IPS-20b (cell line): ENCODE measurements at regions not wholly inside any gene's neighbourhood (a gene's known extent, or its start where the extent isn't known, plus 50 kb on each side); places are given as distances from the start of the nearest gene placed in this dataset.

Experiments
- H3K27ac ChIP-seq: one replicate; pipeline ENCODE4 v1.5.1; 2013; ENCODE audit warnings: low read length
- H3K27me3 ChIP-seq: 2 replicates; pipeline ENCODE4 v1.6.1; 2013; ENCODE audit warnings: mild to moderate bottlenecking, low read length, inconsistent platforms; ENCODE audit not compliant: insufficient read depth
- H3K36me3 ChIP-seq: 2 replicates; pipeline ENCODE4 v1.6.1; 2013; ENCODE audit warnings: low read depth, mild to moderate bottlenecking, inconsistent platforms, low read length, moderate library complexity; ENCODE audit not compliant: insufficient read depth
- H3K4me1 ChIP-seq: 2 replicates; pipeline ENCODE4 v1.6.1; 2013; ENCODE audit warnings: mild to moderate bottlenecking, control low read depth, inconsistent platforms, low read length, moderate library complexity; ENCODE audit not compliant: insufficient read depth
- H3K4me3 ChIP-seq: 2 replicates; pipeline ENCODE4 v1.5.1; 2013; ENCODE audit warnings: mild to moderate bottlenecking, low read length, inconsistent platforms
- H3K9ac ChIP-seq: 2 replicates; pipeline ENCODE4 v1.6.1; 2013; ENCODE audit warnings: low read depth, mild to moderate bottlenecking, inconsistent platforms, low read length, moderate library complexity
- H3K9me3 ChIP-seq: 2 replicates; pipeline ENCODE4 v1.6.1; 2013; ENCODE audit warnings: mild to moderate bottlenecking, low read depth, low read length, inconsistent platforms; ENCODE audit not compliant: insufficient read depth

GRCh38 chr20:60431349-60431748, 473.1 kb downstream of the CDH26 start:
- Histone ChIP-seq H3K4me3 (no peak overlapping the region), H3K27ac (no peak overlapping the region), H3K27me3 (no peaks in the 10 kb centered on the region), H3K9ac (no peak overlapping the region), H3K9me3 (no peaks in the 10 kb centered on the region), H3K4me1 (peaks cover 10% of the 10 kb centered on the region; the same call in 1 of the 2 replicates), H3K36me3 (no peaks in the 10 kb centered on the region)

DNA sequence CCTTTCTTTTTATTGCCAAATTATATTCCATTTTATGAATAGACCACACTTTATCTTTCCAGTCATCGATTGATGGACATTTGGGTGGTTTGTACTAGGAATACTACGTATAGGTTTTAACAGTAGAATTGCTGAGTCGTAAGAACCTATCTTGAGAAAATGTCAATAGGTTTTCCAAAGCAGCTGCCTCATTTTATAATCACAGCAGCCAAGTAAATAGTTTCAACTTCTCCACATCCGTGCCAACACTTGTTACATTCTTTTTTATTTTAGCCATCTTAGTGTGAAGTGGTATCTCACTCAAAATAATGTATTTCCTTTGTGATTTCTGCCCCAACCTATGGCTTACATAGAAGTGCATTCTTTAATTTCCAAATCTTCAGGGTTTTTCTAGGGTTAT, 479.2 kb downstream of the CDH26 start:
- Histone ChIP-seq H3K9me3 (no peaks in the 10 kb centered on the region), H3K9ac (no peak overlapping the region), H3K36me3 (no peaks in the 10 kb centered on the region), H3K4me1 (peaks cover 5% of the 10 kb centered on the region; the same call in 1 of the 2 replicates), H3K27ac (no peak overlapping the region), H3K4me3 (no peak overlapping the region), H3K27me3 (no peaks in the 10 kb centered on the region)

- Histone ChIP-seq H3K9me3 (no peaks in the 10 kb centered on the region), H3K27me3 (no peaks in the 10 kb centered on the region; the same call in 1 of the 2 replicates), H3K9ac (no peak overlapping the region), H3K27ac (no peak overlapping the region), H3K4me1 (no peaks in the 10 kb centered on the region), H3K4me3 (no peak overlapping the region), H3K36me3 (no peaks in the 10 kb centered on the region)
Measured at GRCh38 chr20:60446267-60447111, 488.3 kb downstream of the CDH26 start.

GRCh38 chr20:60447703-60448102, 489.5 kb downstream of the CDH26 start:
- Histone ChIP-seq H3K27ac (no peak overlapping the region), H3K4me3 (no peak overlapping the region), H3K36me3 (no peaks in the 10 kb centered on the region), H3K4me1 (no peaks in the 10 kb centered on the region), H3K9me3 (no peaks in the 10 kb centered on the region), H3K9ac (no peak overlapping the region), H3K27me3 (no peaks in the 10 kb centered on the region; the same call in 1 of the 2 replicates)

DNA sequence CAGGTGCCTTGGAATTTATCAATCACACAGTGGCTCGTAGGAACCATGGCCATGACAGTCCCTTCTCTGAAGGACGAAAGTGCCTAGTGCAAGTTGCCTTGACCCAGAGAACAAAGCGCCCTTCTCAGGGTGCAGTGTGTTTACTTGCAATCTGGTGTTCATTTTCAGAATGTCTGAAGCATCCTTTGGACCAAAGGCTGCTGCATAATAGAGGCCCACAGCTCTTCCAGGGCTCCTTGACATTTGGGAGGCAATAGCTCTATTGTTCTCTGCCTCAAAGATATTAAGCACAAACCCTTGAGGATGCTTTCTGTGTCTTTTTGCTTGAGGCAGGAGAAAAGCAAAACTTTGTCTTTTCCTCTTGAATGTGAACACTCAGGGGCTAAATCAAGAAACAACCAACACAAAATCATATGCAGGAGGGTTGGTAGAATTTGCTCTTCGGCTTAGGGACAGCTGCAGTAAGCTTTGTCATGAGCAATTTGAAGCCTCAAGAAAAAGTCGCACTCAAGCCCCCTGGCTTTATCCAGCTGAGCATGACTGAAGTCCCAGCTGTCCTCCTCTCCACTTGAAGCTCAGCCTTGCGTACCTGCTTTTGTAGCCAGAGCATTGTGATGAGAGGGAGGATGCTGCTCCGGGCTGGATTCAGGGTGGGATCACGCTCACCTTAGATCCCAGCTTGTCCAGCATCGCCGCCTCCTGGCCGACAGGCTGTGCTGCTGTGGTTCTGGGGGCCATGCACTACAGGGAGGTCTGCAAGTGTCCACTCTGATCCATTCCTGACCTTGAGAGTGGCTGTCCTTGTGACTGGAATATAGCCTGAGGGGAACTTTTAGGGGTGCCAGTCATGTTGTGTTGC, 495.4 kb downstream of the CDH26 start:
- H3K36me3 ChIP-seq = no peaks in the 10 kb centered on the region
- H3K4me1 ChIP-seq = no peaks in the 10 kb centered on the region
- H3K9me3 ChIP-seq = no peaks in the 10 kb centered on the region
- no peak overlapping the region for H3K4me3 ChIP-seq
- H3K27me3 ChIP-seq = no peaks in the 10 kb centered on the region
- H3K9ac ChIP-seq = no peak overlapping the region
- no peak overlapping the region for H3K27ac ChIP-seq

DNA sequence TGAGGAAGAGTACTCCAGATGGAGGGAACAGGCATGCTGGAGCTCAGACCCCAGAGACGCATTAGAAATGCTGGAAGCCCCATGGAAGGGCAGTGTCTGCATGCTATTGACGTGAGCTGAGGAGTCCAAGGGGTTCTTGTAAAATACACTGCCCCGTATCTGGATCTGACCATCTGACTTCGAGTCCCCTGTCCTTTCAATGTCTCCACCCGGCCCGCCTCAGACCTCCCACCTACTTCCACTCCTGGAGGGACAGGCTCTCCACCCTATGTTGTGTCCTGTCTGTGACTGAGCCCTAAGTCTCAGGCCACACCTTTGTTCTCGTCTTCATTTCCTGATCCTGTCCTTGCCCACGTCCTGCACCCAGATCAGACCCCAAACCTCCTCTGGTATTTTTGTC, 496.3 kb downstream of the CDH26 start:
- Histone ChIP-seq H3K9ac (no peak overlapping the region), H3K27me3 (no peaks in the 10 kb centered on the region), H3K4me3 (no peak overlapping the region), H3K9me3 (no peaks in the 10 kb centered on the region), H3K36me3 (no peaks in the 10 kb centered on the region), H3K4me1 (no peaks in the 10 kb centered on the region), H3K27ac (no peak overlapping the region)

DNA sequence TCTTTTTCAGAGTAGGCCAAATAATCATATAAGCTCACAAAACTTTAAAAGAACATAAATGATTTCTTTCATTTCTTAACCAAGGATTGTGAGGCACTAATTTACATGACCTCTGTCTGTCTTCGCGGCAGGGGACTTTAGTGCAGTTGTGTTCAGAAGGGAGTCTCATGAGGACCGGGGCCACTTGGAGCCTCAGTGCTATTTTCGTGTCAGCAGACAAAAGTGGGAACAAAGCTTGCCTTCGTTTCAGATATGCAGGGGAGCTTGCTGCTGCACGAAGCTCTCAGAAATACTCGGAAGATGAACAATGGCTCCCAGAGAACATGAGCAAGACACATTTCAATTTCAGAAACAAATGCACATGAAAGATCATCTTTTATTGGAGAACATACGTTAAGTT, 497.0 kb downstream of the CDH26 start:
- no peaks in the 10 kb centered on the region for H3K9me3 ChIP-seq
- no peaks in the 10 kb centered on the region for H3K27me3 ChIP-seq
- no peak overlapping the region for H3K27ac ChIP-seq
- no peaks in the 10 kb centered on the region for H3K36me3 ChIP-seq
- H3K4me3 ChIP-seq = no peak overlapping the region
- H3K9ac ChIP-seq = no peak overlapping the region
- H3K4me1 ChIP-seq = no peaks in the 10 kb centered on the region

DNA sequence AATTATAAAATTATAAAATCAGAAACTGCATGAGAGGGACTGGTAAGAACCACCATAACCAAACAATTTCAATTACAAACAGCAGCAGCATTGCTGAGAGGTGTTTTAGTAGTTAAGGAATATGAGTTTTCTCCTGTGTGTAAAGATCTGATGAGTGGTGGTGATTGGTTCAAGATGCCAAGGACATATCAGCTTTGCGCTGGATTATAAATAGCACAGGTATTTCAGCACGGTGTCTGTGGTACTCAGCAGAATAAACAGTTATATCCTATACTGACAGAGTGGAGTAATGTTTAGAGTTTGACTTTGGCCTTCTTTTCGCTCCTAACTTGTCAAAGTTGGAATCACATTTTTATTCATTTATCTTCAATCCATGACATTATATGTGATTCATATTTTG, 501.0 kb downstream of the CDH26 start:
- H3K9ac ChIP-seq = no peak overlapping the region
- no peak overlapping the region for H3K4me3 ChIP-seq
- no peaks in the 10 kb centered on the region for H3K27me3 ChIP-seq

DNA sequence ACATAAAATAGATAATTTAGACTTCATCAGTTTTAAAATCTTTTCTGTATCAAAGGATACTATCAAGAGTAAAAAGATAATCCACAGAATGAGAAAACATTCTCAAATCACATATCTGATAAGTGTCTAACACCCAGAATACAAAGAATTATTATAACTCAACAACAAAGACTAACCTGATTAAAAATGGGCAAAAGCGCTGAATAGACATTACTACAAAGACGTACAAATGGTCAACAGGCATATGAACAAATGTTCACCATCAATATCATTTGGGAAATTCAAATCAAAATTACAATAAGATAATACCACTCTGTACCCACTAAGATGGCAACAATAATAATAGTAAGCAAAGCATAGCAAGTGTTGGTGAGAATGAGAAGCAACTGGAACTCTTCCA, 503.8 kb downstream of the CDH26 start:
- H3K4me1 ChIP-seq = no peaks in the 10 kb centered on the region
- no peaks in the 10 kb centered on the region for H3K36me3 ChIP-seq
- H3K9ac ChIP-seq = no peak overlapping the region
- H3K27me3 ChIP-seq = no peaks in the 10 kb centered on the region
- H3K4me3 ChIP-seq = no peak overlapping the region
- H3K27ac ChIP-seq = no peak overlapping the region
- peaks cover 5% of the 10 kb centered on the region for H3K9me3 ChIP-seq

More for the DNA sequence above, 501.0 kb downstream of the CDH26 start:
- H3K36me3 ChIP-seq = no peaks in the 10 kb centered on the region
- H3K9me3 ChIP-seq = peaks cover 5% of the 10 kb centered on the region
- H3K4me1 ChIP-seq = no peaks in the 10 kb centered on the region
- no peak overlapping the region for H3K27ac ChIP-seq

DNA sequence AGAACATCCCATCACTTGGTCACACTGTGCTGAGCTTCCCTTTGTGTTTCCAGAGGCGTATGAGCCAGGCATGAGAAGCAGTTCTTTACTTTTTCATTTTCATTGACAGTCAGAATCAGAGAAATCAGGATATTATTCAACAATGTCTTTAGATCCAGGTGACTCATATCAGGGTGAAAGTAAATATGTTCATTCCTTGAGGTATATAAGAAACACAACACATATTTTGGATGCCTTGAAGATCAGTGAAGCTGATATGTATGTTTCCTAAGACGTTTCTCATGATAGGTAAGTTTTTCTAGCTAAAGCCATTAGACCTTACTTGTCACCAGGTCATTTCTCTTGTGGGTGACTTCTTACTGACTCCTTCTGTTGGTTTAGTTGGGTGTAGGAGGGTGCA, 505.6 kb downstream of the CDH26 start:
- Histone ChIP-seq H3K4me3 (no peak overlapping the region), H3K4me1 (no peaks in the 10 kb centered on the region), H3K27me3 (no peaks in the 10 kb centered on the region), H3K36me3 (no peaks in the 10 kb centered on the region), H3K9me3 (peaks cover 5% of the 10 kb centered on the region), H3K9ac (no peak overlapping the region), H3K27ac (no peak overlapping the region)

GRCh38 chr20:60465439-60465838, 507.2 kb downstream of the CDH26 start:
- no peak overlapping the region for H3K27ac ChIP-seq
- H3K4me3 ChIP-seq = no peak overlapping the region
- H3K27me3 ChIP-seq = no peaks in the 10 kb centered on the region
- no peak overlapping the region for H3K9ac ChIP-seq
- H3K36me3 ChIP-seq = no peaks in the 10 kb centered on the region
- H3K9me3 ChIP-seq = peaks cover 5% of the 10 kb centered on the region
- no peaks in the 10 kb centered on the region for H3K4me1 ChIP-seq
